HG03442 (cell line): ENCODE measurements at regions not wholly inside any gene's neighbourhood (a gene's known extent, or its start where the extent isn't known, plus 50 kb on each side); places are given as distances from the start of the nearest gene placed in this dataset.

Source experiments
- ATAC-seq: cut with Tn5 transposase; IDR thresholded peaks from one replicate; pipeline ENCODE4 v1.9.1; 2021; ENCODE audit warnings: mild to moderate bottlenecking, moderate library complexity; ENCODE audit not compliant: unreplicated experiment

DNA sequence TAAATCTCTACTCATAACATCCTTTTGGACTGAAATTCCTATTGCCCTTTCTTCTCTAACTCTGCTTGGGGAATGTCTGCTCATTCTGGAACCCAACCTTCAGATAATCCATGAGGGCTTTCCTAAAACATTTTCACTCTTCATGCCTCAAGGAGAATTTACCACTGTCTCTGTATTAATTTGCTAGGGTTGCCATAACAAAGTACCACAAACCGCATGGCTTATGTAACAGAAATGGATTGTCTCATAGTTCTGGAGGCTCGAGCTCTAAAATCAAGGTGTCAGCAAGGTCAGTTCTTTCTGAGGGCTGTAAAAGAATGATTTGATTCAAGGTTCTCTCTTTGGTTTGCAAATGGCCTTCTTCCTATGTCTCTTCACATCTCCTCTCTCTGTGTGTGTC, 209.7 kb downstream of the LACC1 start:
- ATAC-seq = no peak

DNA sequence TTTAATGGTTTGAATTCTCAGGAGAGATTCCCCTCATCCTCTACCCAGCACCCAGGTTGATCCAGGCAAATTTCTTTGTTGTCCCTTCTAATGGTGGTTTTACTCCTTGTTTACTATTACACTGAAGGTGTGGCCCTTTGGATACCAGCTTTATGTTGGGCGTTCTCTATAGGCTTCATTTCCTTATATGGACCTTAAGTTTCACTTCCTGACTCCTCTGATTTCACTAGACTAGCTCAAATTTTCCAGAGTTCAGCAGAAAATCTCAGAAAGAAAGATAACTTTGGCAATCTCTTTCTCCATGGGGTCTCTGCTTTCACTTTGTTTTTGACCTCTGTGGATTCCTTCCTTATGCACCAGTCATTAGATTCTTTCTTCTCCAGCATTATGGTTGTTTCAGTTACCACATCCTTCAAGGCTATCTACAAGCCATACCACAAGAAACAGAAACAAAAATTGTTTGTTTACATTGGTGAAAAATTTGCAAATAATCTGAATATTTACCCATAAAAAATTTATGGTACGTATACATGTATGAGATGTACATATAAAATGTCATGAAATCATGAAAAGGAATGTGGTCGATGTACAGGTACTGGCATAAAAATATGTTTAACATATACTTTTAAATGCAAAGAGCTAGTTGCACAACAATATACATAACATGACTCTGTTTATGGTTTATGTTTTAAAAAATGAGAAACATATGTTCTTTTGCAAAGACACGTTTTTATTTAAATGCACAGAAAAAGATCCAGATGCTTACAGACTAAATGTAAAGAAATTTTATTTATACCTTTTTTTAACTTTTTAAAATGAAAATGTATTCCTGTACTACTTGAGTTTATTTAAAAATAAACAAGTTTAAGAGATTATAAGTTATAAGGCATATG, 212.6 kb downstream of the LACC1 start:
- no peak for ATAC-seq

GRCh38 chr13:44093607-44094564, 214.2 kb downstream of the LACC1 start:
- ATAC-seq = no peak

DNA sequence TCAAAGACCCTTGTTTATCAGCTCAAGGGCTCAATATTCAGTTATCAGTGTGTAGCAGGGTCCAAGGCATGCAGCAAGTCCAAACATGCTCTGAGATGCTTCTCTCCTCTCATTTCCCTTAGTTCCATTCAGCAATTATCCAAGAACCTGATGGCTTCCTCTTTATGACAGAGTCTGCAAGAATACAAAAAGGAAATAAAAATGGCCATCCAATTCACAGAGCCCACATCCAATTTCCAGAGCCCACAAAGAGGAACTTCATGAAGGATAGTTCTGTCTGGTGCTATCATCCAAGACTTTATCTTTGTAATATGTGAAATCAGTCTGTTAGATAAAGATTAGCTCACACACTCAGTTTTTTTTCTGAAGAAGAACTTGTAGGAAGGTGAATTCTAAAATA, 217.2 kb downstream of the LACC1 start:
- ATAC-seq = no peak

GRCh38 chr13:44098559-44098958, 218.9 kb downstream of the LACC1 start:
- no peak for ATAC-seq

DNA sequence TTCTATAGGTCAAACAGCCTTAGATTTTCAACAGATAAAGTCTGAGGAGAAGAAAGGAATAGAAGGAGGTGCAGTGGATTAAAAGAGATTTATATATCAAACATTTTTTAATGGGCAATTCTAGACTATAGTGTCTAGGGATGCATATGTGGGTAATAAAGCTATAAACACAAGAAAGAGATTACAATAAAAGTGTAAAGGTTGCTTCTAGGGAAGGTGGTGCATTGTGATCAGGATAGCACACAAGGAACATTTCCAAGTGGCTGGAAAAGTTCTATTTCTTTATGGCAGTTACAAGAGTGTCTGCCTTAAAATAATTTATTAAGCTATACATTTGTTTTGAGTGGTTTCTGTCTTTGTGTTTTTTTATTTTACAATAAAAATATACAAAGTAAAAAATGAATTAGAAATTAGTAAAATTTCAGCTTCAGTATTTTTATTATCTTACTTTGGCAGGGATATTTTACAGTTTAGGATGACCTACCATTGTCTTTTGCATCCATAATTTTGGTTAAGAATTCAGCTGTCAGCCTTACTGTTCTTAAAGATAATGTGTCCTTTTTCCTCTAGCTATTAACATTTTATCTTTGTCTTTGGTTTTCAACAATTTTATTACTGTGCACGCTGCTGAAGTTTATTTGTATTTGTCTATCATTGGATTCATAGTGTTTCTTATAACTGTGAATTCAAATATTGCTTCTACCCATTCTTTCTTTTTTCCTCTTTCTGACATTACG, 221.8 kb downstream of the LACC1 start:
- ATAC-seq = no peak

DNA sequence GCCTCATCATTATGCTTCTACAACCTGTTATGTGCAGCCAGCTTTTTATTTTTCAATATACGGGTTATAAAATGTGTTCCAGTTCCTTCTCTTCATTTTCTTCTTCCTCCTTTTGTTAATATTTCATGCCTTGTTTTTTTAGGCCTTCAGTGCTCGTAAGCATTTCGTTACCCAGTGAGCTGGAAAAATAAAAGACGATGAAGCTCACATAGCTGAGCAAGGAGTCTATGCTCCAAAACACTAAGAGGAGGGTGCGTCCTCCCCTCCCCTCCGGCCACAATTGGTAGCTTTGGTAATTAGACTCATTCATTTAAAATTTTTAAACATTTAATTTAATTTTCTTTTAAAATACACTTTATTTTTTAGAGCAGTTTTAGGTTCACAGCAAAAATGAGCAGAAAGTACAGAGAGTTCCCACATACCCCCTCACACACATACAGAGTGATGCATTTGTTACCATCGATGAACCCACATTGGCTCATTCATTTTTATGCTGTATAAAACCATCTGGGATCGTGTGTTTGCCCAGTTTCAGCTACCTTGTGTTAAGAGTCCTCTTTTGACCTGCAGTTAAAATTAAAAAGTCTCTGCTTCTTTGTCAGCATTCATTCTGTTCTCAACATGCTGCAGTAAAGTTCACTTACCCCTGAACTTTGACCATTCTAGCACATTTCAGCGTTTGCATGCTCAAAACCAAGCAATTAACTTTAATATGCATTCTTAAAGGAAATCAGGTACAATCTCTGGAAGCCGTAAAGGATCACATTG, 223.9 kb downstream of the LACC1 start:
- ATAC-seq = no peak

DNA sequence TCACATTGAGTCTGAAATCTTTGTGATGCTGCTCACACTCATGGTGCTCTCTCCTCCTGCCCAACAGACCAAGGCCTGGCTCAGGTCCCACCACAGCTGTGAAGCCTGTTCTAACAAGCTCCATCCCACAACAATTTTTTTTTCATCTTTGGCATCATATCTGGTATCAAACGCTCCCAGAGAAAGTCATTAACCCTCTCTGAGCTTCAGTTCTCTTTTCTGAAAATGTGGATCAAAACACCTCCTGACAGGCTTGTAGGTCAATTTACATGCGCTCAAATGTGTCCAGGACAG, 224.4 kb downstream of the LACC1 start:
- ATAC-seq = no peak

- no peak for ATAC-seq
Observed at GRCh38 chr13:44104969-44105368, 225.3 kb downstream of the LACC1 start.

- no peak for ATAC-seq
Observed at GRCh38 chr13:44106266-44107152, 226.8 kb downstream of the LACC1 start.

DNA sequence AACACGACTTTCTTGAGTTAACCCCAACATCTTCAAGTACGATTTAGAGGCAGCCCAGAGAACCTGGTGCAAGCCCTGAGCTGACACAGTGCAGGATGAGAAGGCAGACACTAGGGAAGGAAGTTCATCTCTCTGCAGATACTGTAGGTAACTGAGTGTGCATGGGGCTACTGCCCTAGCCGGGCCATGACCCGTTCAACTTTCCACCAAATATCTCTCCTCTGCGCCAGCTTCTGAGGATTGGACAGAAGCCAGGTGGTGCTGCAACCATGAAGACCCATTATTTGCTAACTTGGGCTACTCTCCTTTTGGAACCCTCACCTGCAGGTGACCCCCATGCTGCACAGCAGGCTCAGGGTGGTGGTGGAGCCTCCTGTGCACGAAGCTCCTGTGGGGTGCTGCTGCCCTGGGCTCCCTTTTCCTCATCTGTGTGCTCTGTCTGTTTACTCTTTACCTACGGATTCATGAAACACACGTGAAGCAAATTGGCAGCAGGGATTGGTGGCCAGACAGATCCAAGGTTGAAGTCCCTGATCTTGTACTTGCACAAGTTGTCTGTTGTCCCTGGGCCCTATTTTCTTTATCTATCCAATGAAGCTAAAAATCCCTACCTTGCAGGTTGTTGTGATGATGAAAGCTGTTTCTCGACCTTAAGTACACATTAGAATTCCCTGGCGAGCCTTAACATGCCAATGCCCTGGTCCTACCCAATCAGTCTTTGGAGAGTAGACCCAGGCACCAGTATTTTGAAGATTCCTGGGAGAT, 227.8 kb downstream of the LACC1 start:
- ATAC-seq = no peak

- ATAC-seq = no peak
Observed at GRCh38 chr13:44108331-44108858, 228.7 kb downstream of the LACC1 start.

DNA sequence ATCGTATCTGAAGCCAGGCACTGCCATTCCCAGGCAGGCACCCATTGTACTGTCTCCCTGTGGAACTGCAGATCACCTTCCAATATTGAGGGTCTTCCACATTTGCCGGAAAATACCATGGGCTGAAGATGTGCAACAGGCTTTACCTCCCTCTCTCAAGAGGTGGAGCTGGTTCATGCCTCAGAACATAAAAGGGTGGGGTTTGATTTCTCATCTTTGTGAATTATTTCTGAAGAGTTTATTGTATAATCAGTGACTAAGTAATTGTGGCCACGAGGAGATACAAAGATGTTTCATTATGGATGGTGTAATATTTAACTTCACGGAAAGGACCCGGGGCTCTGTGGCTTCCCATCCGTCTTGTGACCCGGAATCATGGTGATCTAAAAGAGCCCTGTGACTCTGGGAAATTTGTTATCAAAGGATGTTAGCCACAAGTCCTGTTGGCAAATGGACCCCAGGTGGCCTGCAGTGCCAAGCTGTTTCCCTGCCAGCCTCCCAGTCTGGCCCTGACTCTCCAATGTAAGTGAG, 230.5 kb downstream of the LACC1 start:
- ATAC-seq = no peak

DNA sequence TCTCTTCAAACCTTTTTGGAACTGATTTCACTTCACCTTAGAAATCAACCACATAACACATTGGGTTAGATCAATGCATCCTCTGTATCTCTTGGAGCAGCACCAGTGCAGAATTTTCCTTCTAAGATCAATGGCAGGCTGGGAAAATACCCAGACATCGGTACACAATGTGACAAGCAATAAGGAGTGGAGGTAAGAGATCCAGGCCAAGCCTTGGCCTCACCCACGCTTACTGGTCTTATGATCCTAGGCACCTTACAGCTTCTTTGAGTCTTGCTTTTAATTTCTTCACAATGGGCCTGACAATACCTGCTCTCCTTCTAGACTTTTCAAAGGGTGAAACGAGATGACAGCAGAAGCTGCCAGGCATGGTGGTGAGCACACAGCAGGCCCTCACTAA, 232.0 kb downstream of the LACC1 start:
- no peak for ATAC-seq

DNA sequence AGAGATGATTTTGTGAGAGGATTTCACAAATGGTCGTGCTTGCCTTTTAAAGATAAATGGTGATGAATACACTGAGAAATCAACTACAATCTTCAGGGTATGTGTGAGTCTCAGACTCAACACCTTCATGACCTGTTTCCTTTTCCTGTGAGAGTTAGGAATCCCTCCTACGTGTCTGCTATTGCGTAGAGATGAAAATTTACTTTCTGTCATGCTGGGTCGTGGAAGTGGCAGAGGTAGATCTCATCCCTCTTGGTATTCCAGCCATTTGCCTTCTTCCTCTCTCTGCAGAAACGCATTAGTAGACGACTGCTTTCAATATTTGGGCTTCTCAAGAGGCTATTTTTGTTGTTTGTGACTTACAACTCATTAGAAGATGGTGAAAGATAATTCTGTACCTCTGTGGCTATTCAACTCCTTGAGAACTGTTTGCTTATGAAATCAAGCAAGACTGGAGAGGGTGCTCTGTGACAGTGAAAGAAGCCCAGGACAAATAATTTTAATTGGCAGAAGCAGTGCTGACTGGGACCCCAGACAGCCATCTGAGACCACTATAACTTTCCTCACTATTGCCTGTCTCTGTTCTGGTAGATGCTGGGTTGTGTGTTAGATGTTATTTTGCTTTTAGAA, 233.1 kb downstream of the LACC1 start:
- no peak for ATAC-seq

- no peak for ATAC-seq
Observed at GRCh38 chr13:44116562-44117332, 237.0 kb downstream of the LACC1 start.

- no peak for ATAC-seq
Observed at GRCh38 chr13:44117351-44117750, 237.6 kb downstream of the LACC1 start.
